Central memory CD8-positive, alpha-beta T cell (primary cell): ENCODE measurements at regions not wholly inside any gene's neighbourhood (a gene's known extent, or its start where the extent isn't known, plus 50 kb on each side); places are given as distances from the start of the nearest gene placed in this dataset.

Experiments used
- ATAC-seq: fragments of 150-1000 bp; cut with Tn5 transposase; replicated peaks from 2 replicates; pipeline ENCODE4 v1.10.0; 2022; ENCODE audit warnings: mild to moderate bottlenecking, moderate FRiP score, moderate number of reproducible peaks; ENCODE audit not compliant: poor library complexity, severe bottlenecking; ENCODE audit errors: extremely low read depth
- DNase-seq, 2 donors: peaks; one replicate each; pipeline ENCODE4 v3.0.0; 2021; ENCODE audit warnings: low spot score in 2 of 2
- H3K27ac Mint-ChIP-seq: one replicate; pipeline ENCODE4 v1.8.0; 2022; ENCODE audit warnings: low read depth, mild to moderate bottlenecking, moderate library complexity, mixed read lengths
- H3K27me3 Mint-ChIP-seq: one replicate; pipeline ENCODE4 v1.8.0; 2022; ENCODE audit warnings: mixed read lengths
- H3K36me3 Mint-ChIP-seq: one replicate; pipeline ENCODE4 v1.8.0; 2022; ENCODE audit warnings: mild to moderate bottlenecking, moderate library complexity, mixed read lengths; ENCODE audit not compliant: insufficient read depth
- H3K4me1 Mint-ChIP-seq: one replicate; pipeline ENCODE4 v1.8.0; 2022; ENCODE audit warnings: mixed read lengths
- H3K4me3 Mint-ChIP-seq: one replicate; pipeline ENCODE4 v1.8.0; 2022; ENCODE audit warnings: mild to moderate bottlenecking, moderate library complexity, mixed read lengths
- H3K9me3 Mint-ChIP-seq: one replicate; pipeline ENCODE4 v1.8.0; 2022; ENCODE audit warnings: mixed read lengths

GRCh38 chr10:4183761-4184261 lies 398.8 kb upstream of the KLF6 start:
- DNase-seq (no peak), ATAC-seq (no peak)
- no peak overlapping the region for H3K27ac Mint-ChIP-seq
- H3K36me3 Mint-ChIP-seq, result no peaks in the 10 kb centered on the region
- no peaks in the 10 kb centered on the region for H3K9me3 Mint-ChIP-seq
- H3K27me3 Mint-ChIP-seq, result no peaks in the 10 kb centered on the region
- H3K4me1 Mint-ChIP-seq, result no peaks in the 10 kb centered on the region
- H3K4me3 Mint-ChIP-seq, result no peak overlapping the region

DNA sequence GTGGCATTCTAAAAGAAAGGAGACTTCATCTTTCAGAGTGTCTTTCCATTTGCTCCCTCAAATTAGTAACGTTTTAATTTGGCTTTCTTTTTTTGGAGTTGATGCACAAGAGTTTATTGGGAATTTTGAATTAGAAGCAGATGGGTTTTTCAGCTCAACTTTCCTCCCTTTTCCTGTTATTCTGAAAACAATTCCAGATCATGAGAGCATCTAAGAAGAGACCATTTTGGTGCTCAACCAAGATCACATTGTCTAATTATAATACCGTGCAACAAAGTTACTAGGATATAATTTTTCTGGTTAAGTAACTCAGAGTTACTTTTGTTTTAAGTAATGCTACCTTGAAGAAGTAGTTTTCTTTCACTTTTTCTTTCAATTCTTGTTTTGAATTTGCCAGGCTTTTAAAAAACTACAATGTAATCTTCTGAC lies 396.6 kb upstream of the KLF6 start:
- no peak overlapping the region for H3K27ac Mint-ChIP-seq
- H3K36me3 Mint-ChIP-seq, result no peaks in the 10 kb centered on the region
- DNase-seq (no peak), ATAC-seq (no peak)
- H3K4me3 Mint-ChIP-seq, result no peak overlapping the region
- no peaks in the 10 kb centered on the region for H3K27me3 Mint-ChIP-seq
- no peaks in the 10 kb centered on the region for H3K9me3 Mint-ChIP-seq
- no peaks in the 10 kb centered on the region for H3K4me1 Mint-ChIP-seq

- Mint-ChIP-seq H3K4me1 (no peaks in the 10 kb centered on the region), H3K9me3 (no peaks in the 10 kb centered on the region), H3K27me3 (no peaks in the 10 kb centered on the region), H3K27ac (no peak overlapping the region), H3K4me3 (no peak overlapping the region), H3K36me3 (no peaks in the 10 kb centered on the region)
- ATAC-seq (no peak), DNase-seq (no peak)
Observed at GRCh38 chr10:4181081-4181480, 396.1 kb upstream of the KLF6 start.

DNA sequence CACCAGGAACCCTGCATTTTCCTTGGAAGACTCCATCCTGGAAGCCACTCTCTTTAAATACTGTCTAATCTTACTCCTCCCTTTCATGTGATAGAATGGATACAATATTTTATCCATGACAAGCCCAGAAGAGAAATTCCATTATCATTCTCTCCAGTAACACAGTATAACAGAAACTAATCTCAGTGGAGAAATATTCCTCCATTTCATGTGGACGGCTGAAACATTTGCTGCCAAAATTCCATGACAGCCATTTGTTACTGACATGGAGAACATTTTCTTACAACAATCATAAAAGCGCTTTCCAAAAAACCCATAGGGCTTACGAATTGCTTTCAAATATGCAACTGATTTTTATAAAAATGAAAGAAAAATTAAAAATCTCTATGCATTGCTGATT lies 392.8 kb upstream of the KLF6 start:
- DNase-seq (no peak), ATAC-seq (no peak)
- Mint-ChIP-seq H3K27me3 (no peaks in the 10 kb centered on the region), H3K9me3 (no peaks in the 10 kb centered on the region), H3K27ac (no peak overlapping the region), H3K36me3 (no peaks in the 10 kb centered on the region), H3K4me3 (no peak overlapping the region), H3K4me1 (no peaks in the 10 kb centered on the region)

DNA sequence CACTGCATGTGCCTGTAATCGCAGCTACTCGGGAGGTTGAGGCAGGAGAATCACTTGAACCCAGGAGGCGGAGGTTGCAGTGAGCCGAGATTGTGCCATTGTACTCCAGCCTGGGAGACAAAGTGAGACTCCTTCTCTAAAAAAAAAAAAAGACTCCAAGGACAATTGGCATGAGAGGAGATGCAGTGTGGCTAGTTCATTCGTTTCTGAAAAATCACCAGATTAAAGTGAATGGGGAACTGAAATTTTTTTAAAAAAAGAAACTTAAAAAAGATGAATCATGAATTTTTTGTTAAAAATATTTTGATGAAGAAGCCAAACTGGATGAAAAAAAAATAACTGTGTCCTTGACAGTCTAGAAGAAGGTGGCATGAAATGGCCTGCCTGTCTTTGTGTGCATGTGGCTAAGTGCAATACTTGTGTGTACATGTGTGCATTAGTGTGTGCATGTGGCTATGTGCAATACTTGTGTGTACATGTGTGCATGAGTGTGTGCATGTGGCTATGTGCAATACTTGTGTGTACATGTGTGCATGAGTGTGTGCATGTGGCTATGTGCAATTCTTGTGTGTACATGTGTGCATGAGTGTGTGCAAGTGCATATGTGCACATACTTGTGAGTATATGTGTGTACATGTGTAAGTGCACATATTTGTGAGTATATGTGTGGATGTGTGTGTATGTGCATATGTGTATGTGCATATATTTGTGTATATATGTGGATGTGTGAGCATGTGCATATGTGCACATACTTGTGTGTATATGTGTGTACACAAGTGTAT lies 391.7 kb upstream of the KLF6 start:
- Mint-ChIP-seq H3K27ac (no peak overlapping the region), H3K9me3 (no peaks in the 10 kb centered on the region), H3K36me3 (no peaks in the 10 kb centered on the region), H3K4me3 (no peak overlapping the region), H3K4me1 (no peaks in the 10 kb centered on the region), H3K27me3 (no peaks in the 10 kb centered on the region)
- DNase-seq, result no peak
- no peak for ATAC-seq

DNA sequence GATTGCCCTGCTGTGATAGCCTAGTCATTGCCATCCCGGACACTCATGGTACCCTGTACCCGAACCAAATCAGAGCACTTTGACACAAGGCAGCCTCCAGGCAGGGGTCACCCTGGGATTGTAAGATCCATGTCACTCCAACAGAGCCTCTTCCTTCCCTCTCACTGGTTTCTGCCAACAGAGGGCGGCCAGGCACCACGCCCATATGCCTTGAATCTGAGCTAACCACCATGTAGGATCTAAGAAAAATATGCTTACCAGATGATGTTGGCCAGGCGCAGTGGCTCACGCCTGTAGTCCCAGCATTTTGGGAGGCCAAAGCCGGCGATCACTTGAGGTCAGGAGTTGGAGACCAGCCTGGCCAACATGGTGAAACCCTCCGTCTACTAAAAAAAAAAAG lies 389.2 kb upstream of the KLF6 start:
- Mint-ChIP-seq H3K27me3 (no peaks in the 10 kb centered on the region), H3K27ac (no peak overlapping the region), H3K4me1 (no peaks in the 10 kb centered on the region), H3K9me3 (no peaks in the 10 kb centered on the region), H3K4me3 (no peak overlapping the region), H3K36me3 (no peaks in the 10 kb centered on the region)
- no peak for ATAC-seq
- DNase-seq, result no peak

- peaks cover 3% of the 10 kb centered on the region for H3K36me3 Mint-ChIP-seq
- H3K4me3 Mint-ChIP-seq, result no peak overlapping the region
- no peak overlapping the region for H3K27ac Mint-ChIP-seq
- DNase-seq (no peak), ATAC-seq (no peak)
- H3K9me3 Mint-ChIP-seq, result no peaks in the 10 kb centered on the region
- no peaks in the 10 kb centered on the region for H3K27me3 Mint-ChIP-seq
- no peaks in the 10 kb centered on the region for H3K4me1 Mint-ChIP-seq
Observed at GRCh38 chr10:4170633-4171314, 385.8 kb upstream of the KLF6 start.

DNA sequence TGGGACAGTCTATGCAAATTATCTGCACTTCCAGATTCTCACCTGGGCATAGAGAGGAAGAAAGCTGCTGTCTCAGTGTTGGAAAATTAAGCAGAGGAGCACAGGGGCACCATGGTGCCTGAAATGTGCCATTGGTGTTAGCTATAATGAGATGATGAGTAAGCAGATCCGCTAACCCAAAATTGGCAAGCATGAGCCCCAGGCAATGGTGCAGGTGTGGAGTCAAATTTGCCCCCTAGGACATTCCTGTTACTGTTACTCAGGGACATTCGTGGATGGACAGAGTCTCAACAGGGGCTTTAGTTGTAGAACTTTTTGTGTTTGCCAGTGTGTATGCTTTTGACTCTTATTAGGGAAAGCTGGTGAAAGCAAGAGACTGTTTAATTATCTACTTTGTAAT lies 385.2 kb upstream of the KLF6 start:
- no peak overlapping the region for H3K27ac Mint-ChIP-seq
- no peak for DNase-seq

DNA sequence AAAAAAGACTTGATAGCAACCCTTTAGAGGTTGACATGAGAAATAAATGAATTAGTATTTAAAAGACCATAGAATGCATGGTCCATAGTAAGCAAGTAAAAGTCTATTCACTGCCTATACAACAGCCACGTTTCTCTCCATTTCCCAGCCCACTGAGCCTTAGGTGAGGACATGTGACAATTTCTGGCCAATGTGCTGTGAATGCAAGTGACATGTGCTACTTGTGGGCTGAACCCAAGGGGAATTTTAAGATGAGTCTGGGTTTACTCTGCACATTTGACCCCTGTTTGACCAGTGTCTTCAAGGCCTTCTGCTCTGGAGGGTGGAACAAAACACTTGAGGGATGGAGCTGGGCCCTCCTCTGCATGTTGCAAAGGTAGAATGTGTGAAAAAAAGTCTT lies 384.4 kb upstream of the KLF6 start:
- Mint-ChIP-seq H3K4me3 (no peak overlapping the region), H3K27ac (no peak overlapping the region), H3K9me3 (no peaks in the 10 kb centered on the region), H3K27me3 (no peaks in the 10 kb centered on the region), H3K4me1 (no peaks in the 10 kb centered on the region), H3K36me3 (peaks cover 3% of the 10 kb centered on the region)
- DNase-seq (no peak), ATAC-seq (no peak)

More for the DNA sequence above, 385.2 kb upstream of the KLF6 start:
- ATAC-seq, result no peak
- Mint-ChIP-seq H3K4me3 (no peak overlapping the region), H3K9me3 (no peaks in the 10 kb centered on the region), H3K36me3 (peaks cover 3% of the 10 kb centered on the region), H3K27me3 (no peaks in the 10 kb centered on the region), H3K4me1 (no peaks in the 10 kb centered on the region)

DNA sequence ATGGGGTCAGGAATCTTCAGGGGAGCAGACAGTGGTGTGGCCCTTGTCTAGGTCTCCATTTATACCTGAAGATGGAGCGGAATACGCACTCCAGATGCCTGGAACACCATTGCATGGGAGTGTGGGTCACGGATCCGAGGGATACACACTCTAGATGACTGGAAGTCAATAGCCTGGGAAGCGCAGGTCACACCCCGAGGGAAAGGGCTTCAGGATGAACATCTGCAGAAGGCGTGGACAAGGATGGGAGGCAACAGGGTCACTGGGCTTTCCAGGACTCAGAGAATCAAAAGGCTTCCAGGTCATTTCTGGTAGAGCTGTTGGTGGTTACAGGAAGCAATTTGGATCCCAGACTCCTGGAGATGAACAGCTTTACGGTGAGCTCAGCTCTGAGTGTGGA lies 382.2 kb upstream of the KLF6 start:
- H3K4me1 Mint-ChIP-seq, result no peaks in the 10 kb centered on the region
- H3K4me3 Mint-ChIP-seq, result no peak overlapping the region
- H3K9me3 Mint-ChIP-seq, result no peaks in the 10 kb centered on the region
- H3K36me3 Mint-ChIP-seq, result peaks cover 3% of the 10 kb centered on the region
- H3K27ac Mint-ChIP-seq, result no peak overlapping the region
- ATAC-seq, result no peak
- DNase-seq, result no peak
- no peaks in the 10 kb centered on the region for H3K27me3 Mint-ChIP-seq

GRCh38 chr10:4162571-4163286 lies 377.7 kb upstream of the KLF6 start:
- no peak overlapping the region for H3K27ac Mint-ChIP-seq
- ATAC-seq (no peak), DNase-seq (no peak)
- peaks cover 3% of the 10 kb centered on the region for H3K36me3 Mint-ChIP-seq
- H3K4me1 Mint-ChIP-seq, result peaks cover 7% of the 10 kb centered on the region
- no peaks in the 10 kb centered on the region for H3K9me3 Mint-ChIP-seq
- H3K27me3 Mint-ChIP-seq, result no peaks in the 10 kb centered on the region
- H3K4me3 Mint-ChIP-seq, result no peak overlapping the region

DNA sequence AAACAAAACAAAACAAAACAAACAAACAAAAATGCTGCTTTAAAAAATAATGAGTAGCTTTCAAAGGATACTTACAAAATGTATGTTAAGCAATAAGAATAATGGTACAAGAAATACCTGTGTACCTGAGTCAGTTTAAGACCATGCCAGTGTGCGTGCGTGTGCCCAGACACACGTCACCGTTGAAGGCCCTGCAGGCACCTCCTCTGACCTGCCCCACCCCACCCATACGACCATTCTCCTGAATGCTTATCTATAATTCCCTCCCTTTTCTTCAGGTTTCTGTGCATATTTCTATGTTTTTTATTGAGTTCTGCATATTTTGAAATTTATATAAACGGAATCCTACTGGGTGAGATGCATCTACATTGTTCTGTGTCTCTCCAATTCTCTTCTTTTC lies 374.2 kb upstream of the KLF6 start:
- H3K36me3 Mint-ChIP-seq, result no peaks in the 10 kb centered on the region
- no peak overlapping the region for H3K4me3 Mint-ChIP-seq
- peaks cover 18% of the 10 kb centered on the region for H3K4me1 Mint-ChIP-seq
- ATAC-seq (no peak), DNase-seq (no peak)
- no peaks in the 10 kb centered on the region for H3K27me3 Mint-ChIP-seq
- H3K27ac Mint-ChIP-seq, result no peak overlapping the region
- H3K9me3 Mint-ChIP-seq, result no peaks in the 10 kb centered on the region
